SK-N-SH (cell line): ENCODE measurements at regions not wholly inside any gene's neighbourhood (a gene's known extent, or its start where the extent isn't known, plus 50 kb on each side); places are given as distances from the start of the nearest gene placed in this dataset.

Source experiments
- CTCF ChIP-seq: fragments of 200-600 bp; sonication (generic); IDR thresholded peaks from 2 replicates; pipeline ENCODE4 v1.6.1; 2017; ENCODE audit warnings: antibody characterized with exemption, mild to moderate bottlenecking, moderate library complexity
- EZH2phosphoT487 ChIP-seq: fragments of 200-600 bp; sonication (generic); IDR thresholded peaks from 2 replicates; pipeline ENCODE4 v1.6.1; 2017; ENCODE audit warnings: low read depth, mixed run types, mild to moderate bottlenecking, antibody characterized with exemption, moderate library complexity, borderline replicate concordance
- GABPA ChIP-seq: IDR thresholded peaks from 2 replicates; pipeline ENCODE4 v1.4.0; 2012; ENCODE audit warnings: low read depth, mild to moderate bottlenecking
- POLR2AphosphoS5 ChIP-seq: IDR thresholded peaks from 2 replicates; pipeline ENCODE4 v1.6.1; 2012; ENCODE audit warnings: low read depth, low read length
- RAD21 ChIP-seq: IDR thresholded peaks from 2 replicates; pipeline ENCODE4 v1.6.1; 2012; ENCODE audit warnings: mild to moderate bottlenecking, low read length
- REST ChIP-seq: IDR thresholded peaks from 2 replicates; pipeline ENCODE4 v1.6.1; 2012; ENCODE audit warnings: mild to moderate bottlenecking, low read depth, low read length, moderate library complexity
- RXRA ChIP-seq: IDR thresholded peaks from 2 replicates; pipeline ENCODE4 v1.4.0; 2012; ENCODE audit warnings: low read depth, mild to moderate bottlenecking, borderline replicate concordance
- TAF1 ChIP-seq: IDR thresholded peaks from 2 replicates; pipeline ENCODE4 v1.6.1; 2012; ENCODE audit warnings: low read depth, mild to moderate bottlenecking, low read length, moderate library complexity, borderline replicate concordance
- TF ChIP-seq, protein P1 (sequence below): IDR thresholded peaks from 2 replicates; pipeline ENCODE4 v1.4.0; 2012; ENCODE audit warnings: low read depth

- TF ChIP-seq GABPA (no peak), TAF1 (no peak), REST (no peak), CTCF (no peak), POLR2AphosphoS5 (no peak), RAD21 (no peak), RXRA (no peak), EZH2phosphoT487 (no peak)
- TF ChIP-seq, protein P1, sequence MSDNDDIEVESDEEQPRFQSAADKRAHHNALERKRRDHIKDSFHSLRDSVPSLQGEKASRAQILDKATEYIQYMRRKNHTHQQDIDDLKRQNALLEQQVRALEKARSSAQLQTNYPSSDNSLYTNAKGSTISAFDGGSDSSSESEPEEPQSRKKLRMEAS: no peak
Measured at GRCh38 chr13:83377491-83377890, 504.8 kb downstream of the SLITRK1 start.
